NT2/D1 (cell line): ENCODE measurements at regions not wholly inside any gene's neighbourhood (a gene's known extent, or its start where the extent isn't known, plus 50 kb on each side); places are given as distances from the start of the nearest gene placed in this dataset.

Source experiments
- DNase-seq: peaks from one replicate; pipeline ENCODE4 v3.0.0-alpha.2; 2011; ENCODE audit warnings: low read depth, low spot score
- H3K27me3 ChIP-seq: 2 replicates; pipeline ENCODE4 v1.6.0; 2011; ENCODE audit warnings: mild to moderate bottlenecking; ENCODE audit not compliant: insufficient read length, insufficient read depth
- H3K36me3 ChIP-seq: 2 replicates; pipeline ENCODE4 v1.6.1; 2011; ENCODE audit warnings: mild to moderate bottlenecking, low read length, mixed read lengths; ENCODE audit not compliant: insufficient read depth, insufficient read length
- H3K4me1 ChIP-seq: 2 replicates; pipeline ENCODE4 v1.5.1; 2011; ENCODE audit not compliant: insufficient read depth, insufficient read length
- H3K4me3 ChIP-seq: 2 replicates; pipeline ENCODE4 v1.5.1; 2011; ENCODE audit warnings: low read depth; ENCODE audit not compliant: insufficient read length
- H3K9ac ChIP-seq: 2 replicates; pipeline ENCODE4 v1.6.0; 2011; ENCODE audit warnings: low read depth; ENCODE audit not compliant: insufficient read length
- H3K9me3 ChIP-seq: 2 replicates; pipeline ENCODE4 v1.5.1; 2011; ENCODE audit warnings: mild to moderate bottlenecking, low read length; ENCODE audit not compliant: insufficient read depth
- SUZ12 ChIP-seq: IDR thresholded peaks from 2 replicates; pipeline ENCODE4 v1.6.1; 2011; ENCODE audit not compliant: insufficient read length, insufficient read depth; ENCODE audit errors: extremely low read depth
- YY1 ChIP-seq: IDR thresholded peaks from 2 replicates; pipeline ENCODE4 v1.6.1; 2011; ENCODE audit not compliant: insufficient read length, insufficient read depth
- ZNF274 ChIP-seq: IDR thresholded peaks from 2 replicates; pipeline ENCODE4 v1.6.1; 2011; ENCODE audit warnings: mild to moderate bottlenecking, low read depth, low read length

GRCh38 chr16:9595393-9595792 lies 503.9 kb downstream of the HAPSTR1 start:
- Histone ChIP-seq H3K4me1 (no peaks in the 10 kb centered on the region), H3K27me3 (no peaks in the 10 kb centered on the region), H3K4me3 (no peak overlapping the region), H3K9me3 (peaks cover 4% of the 10 kb centered on the region; the same call in 1 of the 2 replicates), H3K9ac (no peak overlapping the region), H3K36me3 (no peaks in the 10 kb centered on the region)
- TF ChIP-seq SUZ12, result no peak
- no peak for TF ChIP-seq ZNF274
- TF ChIP-seq YY1, result no peak
- DNase-seq, result no peak

DNA sequence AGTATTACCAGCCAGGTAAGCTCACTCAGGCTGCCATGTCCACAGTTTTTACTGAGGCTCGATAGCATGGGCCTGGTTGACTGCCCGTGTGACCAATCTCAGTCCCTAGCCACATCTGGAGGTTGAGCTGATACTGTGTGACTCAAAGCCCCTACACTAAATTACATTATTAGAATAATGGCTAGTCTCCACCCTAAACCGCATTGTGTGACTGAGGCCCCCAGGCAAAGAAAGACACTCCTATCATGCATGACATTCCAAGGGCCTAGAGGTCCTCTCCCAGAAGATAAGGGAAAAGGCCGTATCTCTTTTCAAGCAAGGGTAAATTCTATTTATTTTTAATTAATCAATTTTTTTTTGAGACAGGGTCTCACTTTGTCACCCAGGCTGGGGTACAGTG lies 505.3 kb downstream of the HAPSTR1 start:
- Histone ChIP-seq H3K36me3 (no peaks in the 10 kb centered on the region), H3K4me1 (no peaks in the 10 kb centered on the region), H3K9me3 (no peaks in the 10 kb centered on the region), H3K27me3 (no peaks in the 10 kb centered on the region), H3K4me3 (no peak overlapping the region), H3K9ac (no peak overlapping the region)
- TF ChIP-seq YY1, result no peak
- TF ChIP-seq ZNF274, result no peak
- no peak for TF ChIP-seq SUZ12
- no peak for DNase-seq

GRCh38 chr16:9597967-9598730 lies 506.7 kb downstream of the HAPSTR1 start:
- Histone ChIP-seq H3K36me3 (no peaks in the 10 kb centered on the region), H3K4me1 (no peaks in the 10 kb centered on the region), H3K27me3 (no peaks in the 10 kb centered on the region), H3K4me3 (no peak overlapping the region), H3K9me3 (no peaks in the 10 kb centered on the region), H3K9ac (no peak overlapping the region)
- DNase-seq, result no peak
- TF ChIP-seq YY1, result no peak
- TF ChIP-seq ZNF274, result no peak
- TF ChIP-seq SUZ12, result no peak

DNA sequence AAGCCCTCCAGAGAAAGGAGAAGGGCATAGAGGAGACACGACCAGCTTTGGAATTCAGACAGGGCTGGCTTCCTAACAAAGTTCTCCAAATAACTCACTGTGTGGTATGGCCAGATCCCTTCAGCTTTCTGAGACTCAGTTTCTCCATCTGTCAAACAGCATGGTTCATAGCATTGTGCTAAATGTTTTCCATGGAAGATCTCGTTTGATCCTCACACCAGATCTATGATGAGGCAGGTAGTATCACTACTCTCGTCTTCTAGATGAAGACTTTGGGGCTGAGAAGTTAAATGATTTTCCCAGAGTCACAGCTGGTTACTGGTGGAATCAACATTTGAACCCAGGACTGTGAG lies 507.3 kb downstream of the HAPSTR1 start:
- DNase-seq, result no peak
- Histone ChIP-seq H3K4me3 (no peak overlapping the region), H3K9me3 (no peaks in the 10 kb centered on the region), H3K4me1 (no peaks in the 10 kb centered on the region), H3K36me3 (no peaks in the 10 kb centered on the region), H3K9ac (no peak overlapping the region), H3K27me3 (no peaks in the 10 kb centered on the region)
- TF ChIP-seq SUZ12, result no peak

DNA sequence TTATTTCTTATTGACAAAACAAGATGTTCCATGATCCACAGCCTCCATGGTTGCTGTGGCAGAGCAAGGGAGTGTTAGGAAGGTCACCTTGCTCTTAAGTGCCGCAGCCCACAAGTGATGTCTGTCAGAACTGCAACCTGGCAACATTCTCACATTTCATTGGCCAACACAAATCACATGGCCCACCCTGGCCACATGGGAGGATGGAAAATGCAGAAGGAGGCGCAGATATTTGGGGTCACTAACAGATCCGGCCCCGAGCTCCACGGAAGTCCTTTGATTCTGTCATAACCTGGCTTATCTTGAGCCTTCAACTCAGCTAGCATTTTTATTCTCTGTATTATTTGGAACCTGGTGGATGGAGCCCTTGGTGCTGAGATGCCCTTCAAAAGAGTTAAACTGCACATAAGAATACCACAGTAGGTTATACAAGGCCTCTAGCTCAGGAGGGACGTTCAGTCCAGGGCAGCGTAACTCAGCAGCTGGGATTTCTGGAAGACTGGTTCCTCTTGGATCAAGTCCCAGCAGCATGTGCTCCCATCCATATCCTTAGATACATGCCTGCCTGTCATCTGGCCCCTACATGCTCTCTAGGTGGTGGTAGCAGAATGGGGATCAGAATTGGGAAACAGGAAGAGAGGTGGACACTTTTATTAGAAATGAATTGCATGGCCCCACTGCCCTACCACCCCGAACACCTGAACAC lies 508.1 kb downstream of the HAPSTR1 start:
- H3K4me1 ChIP-seq, result no peaks in the 10 kb centered on the region
- H3K9ac ChIP-seq, result no peak overlapping the region
- no peaks in the 10 kb centered on the region for H3K36me3 ChIP-seq
- TF ChIP-seq SUZ12 (no peak), ZNF274 (no peak), YY1 (no peak)
- H3K9me3 ChIP-seq, result no peaks in the 10 kb centered on the region
- H3K27me3 ChIP-seq, result no peaks in the 10 kb centered on the region
- H3K4me3 ChIP-seq, result no peak overlapping the region
- DNase-seq, result no peak

GRCh38 chr16:9602189-9602588 lies 510.7 kb downstream of the HAPSTR1 start:
- H3K36me3 ChIP-seq, result no peaks in the 10 kb centered on the region
- H3K27me3 ChIP-seq, result no peaks in the 10 kb centered on the region
- TF ChIP-seq YY1 (no peak), SUZ12 (no peak), ZNF274 (no peak)
- H3K9me3 ChIP-seq, result no peaks in the 10 kb centered on the region
- H3K4me1 ChIP-seq, result no peaks in the 10 kb centered on the region
- no peak overlapping the region for H3K9ac ChIP-seq
- DNase-seq, result no peak
- H3K4me3 ChIP-seq, result no peak overlapping the region

DNA sequence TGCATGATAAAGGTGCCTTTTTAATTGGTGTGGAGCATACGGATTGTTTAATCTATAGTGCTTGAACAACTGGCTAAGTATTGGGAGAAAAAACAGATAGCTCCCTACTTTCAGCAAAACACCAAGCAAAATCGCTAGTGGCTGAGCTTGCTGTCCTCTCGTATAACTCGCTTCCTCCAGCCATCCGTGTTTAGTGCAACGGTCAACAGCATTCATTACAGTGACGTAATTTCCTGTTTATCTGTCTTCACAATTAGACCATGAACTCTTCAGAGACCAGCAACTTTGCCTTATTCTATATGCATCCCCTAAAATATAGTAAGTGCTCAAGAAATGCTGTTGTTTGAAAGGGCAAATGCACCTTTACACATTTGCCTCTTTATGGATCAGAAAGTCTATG lies 511.9 kb downstream of the HAPSTR1 start:
- H3K27me3 ChIP-seq, result no peaks in the 10 kb centered on the region
- no peaks in the 10 kb centered on the region for H3K36me3 ChIP-seq
- H3K9me3 ChIP-seq, result no peaks in the 10 kb centered on the region
- no peaks in the 10 kb centered on the region for H3K4me1 ChIP-seq
- no peak overlapping the region for H3K9ac ChIP-seq
- TF ChIP-seq SUZ12 (no peak), YY1 (no peak), ZNF274 (no peak)
- DNase-seq, result no peak
- H3K4me3 ChIP-seq, result no peak overlapping the region
